Hepatocyte (in vitro differentiated cells): ENCODE measurements at regions not wholly inside any gene's neighbourhood (a gene's known extent, or its start where the extent isn't known, plus 50 kb on each side); places are given as distances from the start of the nearest gene placed in this dataset.

ENCODE experiments used
- DNase-seq: peaks from one replicate; pipeline ENCODE4 v3.0.0-alpha.2; 2016; ENCODE audit warnings: low spot score
- H2AFZ ChIP-seq: fragments of 200-600 bp; sonication (generic); 2 replicates; pipeline ENCODE4 v1.6.0; 2016; ENCODE audit warnings: antibody characterized with exemption, mild to moderate bottlenecking
- H3K27ac ChIP-seq: fragments of 200-600 bp; sonication (generic); 2 replicates; pipeline ENCODE4 v1.5.1; 2016; ENCODE audit warnings: mild to moderate bottlenecking
- H3K27me3 ChIP-seq: fragments of 200-600 bp; sonication (generic); 2 replicates; pipeline ENCODE4 v1.6.1; 2016
- H3K36me3 ChIP-seq: fragments of 200-600 bp; sonication (generic); replicated peaks from 2 replicates; pipeline ENCODE4 v1.5.1; 2016; ENCODE audit warnings: low read depth; ENCODE audit not compliant: insufficient read depth
- H3K4me1 ChIP-seq: fragments of 200-600 bp; sonication (generic); 2 replicates; pipeline ENCODE4 v1.5.1; 2016; ENCODE audit warnings: mild to moderate bottlenecking, moderate library complexity; ENCODE audit not compliant: insufficient read depth
- H3K4me2 ChIP-seq: fragments of 200-600 bp; sonication (generic); 2 replicates; pipeline ENCODE4 v1.6.0; 2016
- H3K4me3 ChIP-seq: fragments of 200-600 bp; sonication (generic); 2 replicates; pipeline ENCODE4 v1.5.1; 2016; ENCODE audit warnings: mild to moderate bottlenecking
- H3K79me2 ChIP-seq: fragments of 200-600 bp; sonication (generic); 2 replicates; pipeline ENCODE4 v1.6.0; 2017; ENCODE audit warnings: mild to moderate bottlenecking
- H3K9me2 ChIP-seq: fragments of 200-600 bp; sonication (generic); replicated peaks from 2 replicates; pipeline ENCODE4 v1.6.0; 2017; ENCODE audit warnings: mild to moderate bottlenecking; ENCODE audit not compliant: insufficient read depth
- H3K9me3 ChIP-seq: fragments of 200-600 bp; sonication (generic); 2 replicates; pipeline ENCODE4 v1.5.1; 2016; ENCODE audit warnings: low read depth, mild to moderate bottlenecking
- H4K20me1 ChIP-seq: fragments of 200-600 bp; sonication (generic); 2 replicates; pipeline ENCODE4 v1.6.0; 2016; ENCODE audit warnings: mild to moderate bottlenecking; ENCODE audit not compliant: insufficient read depth, poor library complexity, severe bottlenecking
- CTCF ChIP-seq: fragments of 200-600 bp; sonication (generic); IDR thresholded peaks from 2 replicates; pipeline ENCODE4 v1.5.1; 2016; ENCODE audit warnings: antibody characterized with exemption, mild to moderate bottlenecking; ENCODE audit not compliant: poor library complexity
- EZH2 ChIP-seq: fragments of 200-600 bp; sonication (generic); IDR thresholded peaks from 2 replicates; pipeline ENCODE4 v1.6.1; 2016; ENCODE audit warnings: antibody characterized with exemption, mild to moderate bottlenecking, borderline replicate concordance
- EZH2phosphoT487 ChIP-seq: fragments of 200-600 bp; sonication (generic); IDR thresholded peaks from one replicate; pipeline ENCODE4 v1.6.1; 2018; ENCODE audit warnings: antibody characterized with exemption, mild to moderate bottlenecking, low read depth, moderate library complexity; ENCODE audit not compliant: unreplicated experiment, severe bottlenecking
- WGBS: methylation state at CpG from one replicate; pipeline ENCODE4 v1.1.6; 2016; ENCODE audit warnings: low lambda C conversion rate; ENCODE audit errors: missing lambda C conversion rate; 5-methylcytosine and 5-hydroxymethylcytosine counted together

GRCh38 chr1:69246710-69247109 lies 321.0 kb upstream of the LRRC7 start:
- Histone ChIP-seq H3K27ac (no peak overlapping the region), H4K20me1 (no peaks in the 10 kb centered on the region), H3K9me2 (no peaks in the 10 kb centered on the region), H3K27me3 (no peaks in the 10 kb centered on the region), H2AFZ (no peak overlapping the region), H3K9me3 (no peaks in the 10 kb centered on the region), H3K79me2 (no peaks in the 10 kb centered on the region), H3K36me3 (no peaks in the 10 kb centered on the region), H3K4me1 (no peaks in the 10 kb centered on the region), H3K4me2 (no peak overlapping the region), H3K4me3 (no peak overlapping the region)
- DNase-seq: no peak
- 89% methylated on average over 2 of the region's 2 CpGs for WGBS
- TF ChIP-seq CTCF (no peak), EZH2phosphoT487 (no peak), EZH2 (no peak)

- Histone ChIP-seq H3K4me2 (no peak overlapping the region), H3K9me2 (no peaks in the 10 kb centered on the region), H3K27me3 (no peaks in the 10 kb centered on the region), H3K79me2 (no peaks in the 10 kb centered on the region), H3K9me3 (no peaks in the 10 kb centered on the region), H4K20me1 (no peaks in the 10 kb centered on the region), H3K4me3 (no peak overlapping the region), H2AFZ (no peak overlapping the region), H3K4me1 (no peaks in the 10 kb centered on the region), H3K36me3 (no peaks in the 10 kb centered on the region), H3K27ac (no peak overlapping the region)
- no peak for DNase-seq
- TF ChIP-seq CTCF: no peak
- TF ChIP-seq EZH2phosphoT487: no peak
- TF ChIP-seq EZH2: no peak
- WGBS: 80% methylated on average over 4 of the region's 4 CpGs
Observed at GRCh38 chr1:69252696-69253095, 315.0 kb upstream of the LRRC7 start.

GRCh38 chr1:69256036-69256435 lies 311.7 kb upstream of the LRRC7 start:
- no peaks in the 10 kb centered on the region for H3K36me3 ChIP-seq
- H3K4me3 ChIP-seq: no peak overlapping the region
- WGBS: 97% methylated on average over 1 of the region's 1 CpG
- no peaks in the 10 kb centered on the region for H4K20me1 ChIP-seq
- H3K27me3 ChIP-seq: no peaks in the 10 kb centered on the region
- TF ChIP-seq EZH2: no peak
- no peak for TF ChIP-seq EZH2phosphoT487
- TF ChIP-seq CTCF: no peak
- no peak for DNase-seq
- H3K9me3 ChIP-seq: no peaks in the 10 kb centered on the region
- no peaks in the 10 kb centered on the region for H3K9me2 ChIP-seq
- no peak overlapping the region for H3K4me2 ChIP-seq
- no peaks in the 10 kb centered on the region for H3K4me1 ChIP-seq
- no peak overlapping the region for H3K27ac ChIP-seq
- no peak overlapping the region for H2AFZ ChIP-seq
- H3K79me2 ChIP-seq: no peaks in the 10 kb centered on the region

GRCh38 chr1:69258842-69259241 lies 308.9 kb upstream of the LRRC7 start:
- Histone ChIP-seq H3K9me2 (no peaks in the 10 kb centered on the region), H3K79me2 (no peaks in the 10 kb centered on the region), H3K27ac (no peak overlapping the region), H4K20me1 (no peaks in the 10 kb centered on the region), H3K4me1 (no peaks in the 10 kb centered on the region), H3K36me3 (no peaks in the 10 kb centered on the region), H3K27me3 (no peaks in the 10 kb centered on the region), H3K4me2 (no peak overlapping the region), H3K4me3 (no peak overlapping the region), H2AFZ (no peak overlapping the region), H3K9me3 (no peaks in the 10 kb centered on the region)
- TF ChIP-seq EZH2: no peak
- no peak for TF ChIP-seq CTCF
- TF ChIP-seq EZH2phosphoT487: no peak
- DNase-seq: peak; percentile 29
- WGBS: 41% methylated on average over 1 of the region's 1 CpG
